SK-N-SH (cell line): ENCODE measurements at regions not wholly inside any gene's neighbourhood (a gene's known extent, or its start where the extent isn't known, plus 50 kb on each side); places are given as distances from the start of the nearest gene placed in this dataset.

Experiments
- FOSL2 ChIP-seq: IDR thresholded peaks from 2 replicates; pipeline ENCODE4 v1.4.0; 2012; ENCODE audit warnings: low read depth, mild to moderate bottlenecking, moderate library complexity, borderline replicate concordance
- RAD21 ChIP-seq: IDR thresholded peaks from 2 replicates; pipeline ENCODE4 v1.6.1; 2012; ENCODE audit warnings: mild to moderate bottlenecking, low read length
- TF ChIP-seq, protein P1 (sequence below): fragments of 200-600 bp; sonication (generic); IDR thresholded peaks from 2 replicates; pipeline ENCODE4 v1.6.1; 2017; ENCODE audit warnings: antibody characterized with exemption, mild to moderate bottlenecking, moderate library complexity
- TF ChIP-seq, protein P2 (sequence below): IDR thresholded peaks from 2 replicates; pipeline ENCODE4 v1.4.0; 2012; ENCODE audit warnings: low read depth

DNA sequence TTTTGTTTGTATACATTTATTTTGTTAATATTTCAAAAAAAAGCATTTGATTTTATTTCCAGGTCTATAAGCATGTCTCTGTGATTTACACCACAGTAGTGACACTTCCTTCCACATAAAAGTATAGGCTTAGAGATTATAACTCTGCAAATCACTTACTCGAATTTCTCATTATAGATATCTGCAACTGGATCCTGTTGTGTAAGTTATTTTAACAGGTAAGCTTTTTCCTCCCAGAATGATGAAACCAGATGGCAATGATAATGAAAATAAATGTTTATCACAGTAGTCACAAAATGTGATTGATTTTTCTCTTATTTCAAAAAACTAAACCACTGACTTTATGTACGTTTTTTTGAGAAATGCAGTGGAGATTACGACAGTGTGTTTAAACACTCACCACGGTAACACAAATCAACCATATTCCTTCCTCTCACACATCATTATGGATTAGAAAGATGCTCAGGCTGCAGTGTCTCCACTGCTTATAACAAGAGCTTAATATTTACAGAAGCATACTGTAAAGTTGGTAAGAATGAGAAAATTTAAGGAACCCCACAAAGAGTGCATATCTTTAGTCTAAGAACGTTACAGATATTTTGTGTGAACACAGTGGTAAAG lies 194.6 kb downstream of the ATXN7L3B start:
- TF ChIP-seq, protein P1, sequence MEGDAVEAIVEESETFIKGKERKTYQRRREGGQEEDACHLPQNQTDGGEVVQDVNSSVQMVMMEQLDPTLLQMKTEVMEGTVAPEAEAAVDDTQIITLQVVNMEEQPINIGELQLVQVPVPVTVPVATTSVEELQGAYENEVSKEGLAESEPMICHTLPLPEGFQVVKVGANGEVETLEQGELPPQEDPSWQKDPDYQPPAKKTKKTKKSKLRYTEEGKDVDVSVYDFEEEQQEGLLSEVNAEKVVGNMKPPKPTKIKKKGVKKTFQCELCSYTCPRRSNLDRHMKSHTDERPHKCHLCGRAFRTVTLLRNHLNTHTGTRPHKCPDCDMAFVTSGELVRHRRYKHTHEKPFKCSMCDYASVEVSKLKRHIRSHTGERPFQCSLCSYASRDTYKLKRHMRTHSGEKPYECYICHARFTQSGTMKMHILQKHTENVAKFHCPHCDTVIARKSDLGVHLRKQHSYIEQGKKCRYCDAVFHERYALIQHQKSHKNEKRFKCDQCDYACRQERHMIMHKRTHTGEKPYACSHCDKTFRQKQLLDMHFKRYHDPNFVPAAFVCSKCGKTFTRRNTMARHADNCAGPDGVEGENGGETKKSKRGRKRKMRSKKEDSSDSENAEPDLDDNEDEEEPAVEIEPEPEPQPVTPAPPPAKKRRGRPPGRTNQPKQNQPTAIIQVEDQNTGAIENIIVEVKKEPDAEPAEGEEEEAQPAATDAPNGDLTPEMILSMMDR, result no peak
- TF ChIP-seq RAD21, result no peak
- TF ChIP-seq, protein P2, sequence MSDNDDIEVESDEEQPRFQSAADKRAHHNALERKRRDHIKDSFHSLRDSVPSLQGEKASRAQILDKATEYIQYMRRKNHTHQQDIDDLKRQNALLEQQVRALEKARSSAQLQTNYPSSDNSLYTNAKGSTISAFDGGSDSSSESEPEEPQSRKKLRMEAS, result no peak
- no peak for TF ChIP-seq FOSL2
